ENCODE measurements at regions not wholly inside any gene's neighbourhood (a gene's known extent, or its start where the extent isn't known, plus 50 kb on each side); places are given as distances from the start of the nearest gene placed in this dataset.

- CTCF ChIA-PET: no interaction called here
- Histone ChIP-seq H4K20me1 (ENCODE audit: insufficient read depth) (no peaks in the 10 kb centered on the region), H3F3A (ENCODE audit: insufficient read depth, low read depth) (no peaks in the 10 kb centered on the region), H3K9me3 (ENCODE audit: insufficient read depth, low read depth) (no peaks in the 10 kb centered on the region), H2AFZ (no peak overlapping the region), H3K27ac (no peak overlapping the region), H3K79me2 (ENCODE audit: low read depth) (no peaks in the 10 kb centered on the region), H3K36me3 (ENCODE audit: low read depth) (no peaks in the 10 kb centered on the region), H3K4me1 (replicated peaks; ENCODE audit: insufficient read depth) (no peaks in the 10 kb centered on the region), H3K9me2 (ENCODE audit: insufficient read depth) (no peaks in the 10 kb centered on the region), H3K4me2 (no peak overlapping the region), H3K4me3 (no peak overlapping the region), H3K27me3 (ENCODE audit: insufficient read depth, low read depth) (peaks cover 46% of the 10 kb centered on the region)
- TF ChIP-seq, protein P1, sequence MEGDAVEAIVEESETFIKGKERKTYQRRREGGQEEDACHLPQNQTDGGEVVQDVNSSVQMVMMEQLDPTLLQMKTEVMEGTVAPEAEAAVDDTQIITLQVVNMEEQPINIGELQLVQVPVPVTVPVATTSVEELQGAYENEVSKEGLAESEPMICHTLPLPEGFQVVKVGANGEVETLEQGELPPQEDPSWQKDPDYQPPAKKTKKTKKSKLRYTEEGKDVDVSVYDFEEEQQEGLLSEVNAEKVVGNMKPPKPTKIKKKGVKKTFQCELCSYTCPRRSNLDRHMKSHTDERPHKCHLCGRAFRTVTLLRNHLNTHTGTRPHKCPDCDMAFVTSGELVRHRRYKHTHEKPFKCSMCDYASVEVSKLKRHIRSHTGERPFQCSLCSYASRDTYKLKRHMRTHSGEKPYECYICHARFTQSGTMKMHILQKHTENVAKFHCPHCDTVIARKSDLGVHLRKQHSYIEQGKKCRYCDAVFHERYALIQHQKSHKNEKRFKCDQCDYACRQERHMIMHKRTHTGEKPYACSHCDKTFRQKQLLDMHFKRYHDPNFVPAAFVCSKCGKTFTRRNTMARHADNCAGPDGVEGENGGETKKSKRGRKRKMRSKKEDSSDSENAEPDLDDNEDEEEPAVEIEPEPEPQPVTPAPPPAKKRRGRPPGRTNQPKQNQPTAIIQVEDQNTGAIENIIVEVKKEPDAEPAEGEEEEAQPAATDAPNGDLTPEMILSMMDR (conservative IDR thresholded peaks at IDR 0.05): no peak
- no peak for TF ChIP-seq EZH2 (IDR thresholded peaks at IDR 0.05; ENCODE audit: low read depth)
- BruUV-seq (replicated peaks): no TSS peak
- POLR2A ChIA-PET (ENCODE audit: unreplicated experiment): no interaction called here
- intact Hi-C loops (cut with micrococcal nuclease; ENCODE audit: unreplicated experiment): loop anchor here (10.0 kb wide), 1 partner anchor 163 kb away; no protein-coding TSS in a partner anchor
- DNase-seq: no peak
These were observed 80.3 kb upstream of the DUSP22 start for GRCh38 chr6:211871-212497.

DNA sequence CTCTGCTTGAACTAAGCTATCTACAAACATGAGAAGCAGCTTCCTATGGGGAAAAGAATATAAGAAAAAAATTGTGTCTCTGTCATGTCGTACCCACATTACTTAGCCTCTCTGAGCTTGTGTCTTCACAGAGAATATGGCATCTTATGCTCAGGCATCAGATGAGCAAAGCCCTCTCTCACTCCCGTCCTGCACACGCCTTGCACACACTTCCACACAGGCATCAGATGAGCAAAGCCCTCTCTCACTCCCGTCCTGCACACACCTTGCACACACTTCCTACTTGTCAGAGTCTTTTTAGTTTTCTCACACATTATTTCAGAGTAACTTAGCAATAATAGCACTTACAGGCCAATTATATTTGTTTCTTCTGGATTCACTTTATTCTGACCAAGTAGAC lies 79.0 kb upstream of the DUSP22 start:
- Histone ChIP-seq H3K79me2 (ENCODE audit: low read depth) (no peaks in the 10 kb centered on the region), H2AFZ (no peak overlapping the region), H3K27me3 (ENCODE audit: insufficient read depth, low read depth) (peaks cover 44% of the 10 kb centered on the region), H3K9me3 (ENCODE audit: insufficient read depth, low read depth) (no peaks in the 10 kb centered on the region), H3K4me1 (replicated peaks; ENCODE audit: insufficient read depth) (no peaks in the 10 kb centered on the region), H3F3A (ENCODE audit: insufficient read depth, low read depth) (no peaks in the 10 kb centered on the region), H3K4me2 (no peak overlapping the region), H3K4me3 (no peak overlapping the region), H4K20me1 (ENCODE audit: insufficient read depth) (no peaks in the 10 kb centered on the region), H3K9me2 (ENCODE audit: insufficient read depth) (no peaks in the 10 kb centered on the region), H3K27ac (no peak overlapping the region), H3K36me3 (ENCODE audit: low read depth) (no peaks in the 10 kb centered on the region)
- TF ChIP-seq EZH2 (IDR thresholded peaks at IDR 0.05; ENCODE audit: low read depth): no peak
- TF ChIP-seq, protein P1 (conservative IDR thresholded peaks at IDR 0.05): no peak
- DNase-seq: no peak
- intact Hi-C loops (cut with micrococcal nuclease; ENCODE audit: unreplicated experiment): loop anchor here (10.0 kb wide), 1 partner anchor 162 kb away; no protein-coding TSS in a partner anchor
- ChIA-PET POLR2A (ENCODE audit: unreplicated experiment) (no interaction called here), CTCF (no interaction called here)
- BruUV-seq (replicated peaks): no TSS peak

GRCh38 chr6:214428-214827 lies 77.9 kb upstream of the DUSP22 start:
- no peaks in the 10 kb centered on the region for H4K20me1 ChIP-seq (ENCODE audit: insufficient read depth)
- no peaks in the 10 kb centered on the region for H3K9me2 ChIP-seq (ENCODE audit: insufficient read depth)
- H3F3A ChIP-seq (ENCODE audit: insufficient read depth, low read depth): no peaks in the 10 kb centered on the region
- no peak overlapping the region for H3K27ac ChIP-seq
- H3K4me3 ChIP-seq: no peak overlapping the region
- H3K4me2 ChIP-seq: no peak overlapping the region
- no peaks in the 10 kb centered on the region for H3K79me2 ChIP-seq (ENCODE audit: low read depth)
- ChIA-PET CTCF (no interaction called here), POLR2A (ENCODE audit: unreplicated experiment) (no interaction called here)
- no peak overlapping the region for H2AFZ ChIP-seq
- no peak for DNase-seq
- H3K36me3 ChIP-seq (ENCODE audit: low read depth): no peaks in the 10 kb centered on the region
- TF ChIP-seq, protein P1 (conservative IDR thresholded peaks at IDR 0.05): no peak
- TF ChIP-seq EZH2 (IDR thresholded peaks at IDR 0.05; ENCODE audit: low read depth): no peak
- H3K27me3 ChIP-seq (ENCODE audit: insufficient read depth, low read depth): peaks cover 32% of the 10 kb centered on the region; the same call in 1 of the 2 replicates
- no peaks in the 10 kb centered on the region for H3K9me3 ChIP-seq (ENCODE audit: insufficient read depth, low read depth)
- H3K4me1 ChIP-seq (replicated peaks; ENCODE audit: insufficient read depth): no peaks in the 10 kb centered on the region
- intact Hi-C loops (cut with micrococcal nuclease; ENCODE audit: unreplicated experiment): loop anchor here (10.0 kb wide), 1 partner anchor 160 kb away; no protein-coding TSS in a partner anchor
- no TSS peak for BruUV-seq (replicated peaks)

Data from PC-9 (cell line).